Ecto neural progenitor cell (in vitro differentiated cells): ENCODE measurements at regions not wholly inside any gene's neighbourhood (a gene's known extent, or its start where the extent isn't known, plus 50 kb on each side); places are given as distances from the start of the nearest gene placed in this dataset.

Source experiments
- DNase-seq: peaks from one replicate; pipeline ENCODE4 v3.0.0-alpha.2; 2018; ENCODE audit warnings: low spot score

- DNase-seq: no peak
Measured at GRCh38 chr9:80369641-80370040, 797.9 kb downstream of the TLE4 start.

DNA sequence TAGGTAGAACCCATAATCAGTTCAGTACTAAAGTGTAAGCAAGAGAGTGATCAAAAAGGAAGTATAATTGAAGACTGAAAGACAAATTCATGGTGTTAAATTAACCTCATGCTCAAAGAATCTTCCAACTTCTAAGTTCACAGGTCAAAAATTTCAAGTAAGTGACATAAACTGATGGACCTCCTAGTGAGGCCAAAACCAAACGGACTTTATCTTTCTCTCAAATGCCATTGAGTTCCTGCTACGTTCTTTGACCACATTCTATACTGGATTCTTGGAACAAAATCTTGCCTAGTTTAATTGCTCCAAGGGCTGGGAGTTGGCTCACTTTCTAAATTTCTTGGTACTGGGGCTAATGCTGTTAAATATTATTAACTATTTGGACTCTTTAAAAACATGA, 794.9 kb downstream of the TLE4 start:
- no peak for DNase-seq

DNA sequence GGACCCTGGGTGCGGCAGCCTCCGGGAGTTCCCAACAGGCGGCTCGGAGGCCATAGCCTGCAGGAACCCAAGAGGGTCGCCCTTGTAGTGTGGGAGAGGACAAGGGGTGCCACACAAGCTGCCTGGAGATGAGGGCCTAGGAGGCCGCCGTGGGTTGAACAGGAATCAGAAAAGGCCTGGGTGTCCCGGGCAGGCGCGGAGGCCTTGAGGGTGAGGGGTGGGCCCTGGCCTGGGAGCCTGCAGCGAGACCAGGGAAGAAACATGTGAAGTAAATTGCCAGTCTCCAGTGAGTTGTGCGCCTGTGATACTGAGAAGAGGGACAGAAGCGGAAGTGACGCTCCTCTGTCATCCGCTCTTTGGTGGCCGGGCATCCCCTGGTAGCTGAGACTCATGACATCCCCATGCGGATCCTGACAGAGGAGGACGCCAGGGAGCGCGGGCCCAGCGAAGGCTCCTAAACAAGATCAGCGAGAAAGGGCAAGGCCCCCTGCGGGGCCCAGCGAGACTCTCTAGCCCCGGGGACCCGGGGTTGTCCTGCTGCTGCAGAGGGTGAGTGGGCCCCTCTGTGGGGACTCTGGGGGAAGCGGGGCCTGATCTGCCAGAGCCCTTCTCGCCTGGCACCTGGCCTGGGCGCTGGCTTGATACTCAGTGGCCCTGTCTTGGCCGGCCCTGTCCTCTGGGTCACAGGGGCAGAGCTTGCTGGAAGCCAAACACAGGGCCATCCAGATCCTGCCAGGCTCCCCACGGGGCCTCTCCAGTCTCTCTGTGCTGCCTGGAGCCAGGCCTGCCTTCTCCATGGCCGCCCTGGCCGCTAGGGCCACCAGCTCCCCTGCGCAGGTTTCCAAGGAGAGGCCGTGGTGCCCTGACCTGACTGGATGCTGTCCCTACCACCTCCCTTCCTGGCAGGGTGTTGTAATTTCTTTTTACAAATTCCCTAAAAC, 788.4 kb downstream of the TLE4 start:
- no peak for DNase-seq

GRCh38 chr9:80359291-80359690, 787.5 kb downstream of the TLE4 start:
- DNase-seq: no peak

DNA sequence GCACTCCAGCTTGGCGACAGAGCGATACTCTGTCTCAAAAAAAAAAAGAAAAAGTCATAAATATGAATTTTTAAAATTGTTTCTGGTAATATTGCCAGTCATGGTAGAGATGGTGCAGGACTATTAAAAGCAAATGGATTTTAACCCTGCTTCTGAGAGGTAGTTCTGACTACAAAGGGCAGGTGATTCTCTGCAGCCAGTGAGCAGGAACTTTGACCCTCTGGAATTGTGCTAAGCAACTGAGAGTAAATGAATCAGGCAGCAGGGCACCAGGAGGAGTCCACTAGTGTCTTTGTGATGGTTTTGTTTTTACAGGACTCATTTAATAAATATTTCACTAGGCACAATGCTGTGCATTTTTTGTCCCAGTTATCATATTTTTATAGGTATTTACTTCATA, 781.2 kb downstream of the TLE4 start:
- DNase-seq: no peak

DNA sequence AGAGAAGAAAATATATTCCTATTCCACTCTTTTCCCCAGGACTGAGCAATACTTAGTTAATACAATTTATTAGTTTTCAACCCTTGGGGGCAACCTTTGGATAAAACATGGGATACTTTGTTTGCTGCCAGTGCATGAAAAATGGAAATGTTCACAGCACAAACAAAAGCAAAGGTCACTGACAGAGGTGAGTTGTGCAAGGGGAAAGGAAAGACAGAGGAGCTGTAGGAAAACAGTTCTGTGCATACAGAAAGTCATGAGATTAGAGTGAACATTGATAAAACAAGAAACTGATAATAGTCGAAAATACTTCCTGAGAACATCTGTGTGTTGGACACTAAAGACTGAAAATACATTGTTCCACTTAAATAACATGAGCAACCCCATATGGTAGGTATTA, 779.8 kb downstream of the TLE4 start:
- DNase-seq: no peak

DNA sequence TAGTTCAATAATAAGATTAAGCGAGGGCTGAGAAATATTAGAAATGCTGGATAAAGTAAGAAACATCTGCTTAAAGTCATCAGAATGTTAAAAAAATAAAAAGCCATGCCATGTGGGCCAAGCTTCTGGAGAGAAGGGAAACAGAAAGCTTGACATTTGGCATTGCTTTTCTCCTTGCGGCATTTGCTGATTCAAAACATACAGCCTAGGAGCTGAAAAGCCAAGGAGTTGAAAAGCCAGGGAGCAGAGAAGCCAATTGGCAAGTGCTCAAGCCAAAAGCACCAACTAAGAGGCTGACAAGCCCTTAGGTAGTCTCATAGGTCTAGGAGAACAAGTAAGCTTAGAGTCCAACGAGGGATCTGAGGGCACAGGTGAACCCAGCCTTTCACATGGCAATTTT, 754.3 kb downstream of the TLE4 start:
- DNase-seq: no peak

GRCh38 chr9:80320916-80321315, 749.2 kb downstream of the TLE4 start:
- no peak for DNase-seq

DNA sequence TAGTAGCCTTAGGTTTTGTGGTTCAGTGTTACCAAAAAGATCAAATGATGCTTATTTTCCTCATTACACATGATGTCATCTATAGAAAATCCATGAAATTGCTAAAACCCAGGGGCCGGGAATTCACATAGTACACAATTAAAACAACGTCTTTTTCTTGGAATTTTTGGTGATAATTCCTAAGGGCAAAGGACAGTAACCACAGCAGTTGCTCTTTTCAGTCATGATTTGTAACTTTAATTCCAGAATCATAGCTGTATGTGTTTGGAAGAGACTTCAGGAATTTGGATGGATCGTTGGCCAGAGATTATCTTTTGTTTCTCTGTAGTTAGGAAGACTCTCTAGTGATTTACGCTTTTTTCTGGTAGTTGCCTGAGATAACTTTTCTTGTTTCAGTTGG, 748.7 kb downstream of the TLE4 start:
- no peak for DNase-seq

GRCh38 chr9:80305136-80305535, 733.4 kb downstream of the TLE4 start:
- no peak for DNase-seq

DNA sequence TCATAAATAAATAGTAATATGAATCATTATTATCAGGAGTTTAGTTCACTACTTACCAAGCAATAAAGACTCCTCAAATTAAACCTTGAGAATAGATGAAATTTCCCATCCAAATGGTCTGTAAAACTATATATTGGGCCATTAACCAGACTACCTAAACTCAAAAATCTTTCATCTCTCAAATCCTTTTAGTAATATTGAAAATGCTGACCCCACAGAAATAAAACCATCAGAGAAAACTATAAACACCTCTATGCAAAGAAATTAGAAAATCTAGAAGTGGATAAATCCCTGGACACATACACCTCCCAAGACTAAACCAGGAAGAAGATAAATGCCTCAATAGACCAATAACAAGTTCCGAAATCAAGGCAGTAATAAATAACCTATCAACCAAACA, 723.2 kb downstream of the TLE4 start:
- no peak for DNase-seq

- DNase-seq: no peak
Measured at GRCh38 chr9:80294318-80294717, 722.6 kb downstream of the TLE4 start.

DNA sequence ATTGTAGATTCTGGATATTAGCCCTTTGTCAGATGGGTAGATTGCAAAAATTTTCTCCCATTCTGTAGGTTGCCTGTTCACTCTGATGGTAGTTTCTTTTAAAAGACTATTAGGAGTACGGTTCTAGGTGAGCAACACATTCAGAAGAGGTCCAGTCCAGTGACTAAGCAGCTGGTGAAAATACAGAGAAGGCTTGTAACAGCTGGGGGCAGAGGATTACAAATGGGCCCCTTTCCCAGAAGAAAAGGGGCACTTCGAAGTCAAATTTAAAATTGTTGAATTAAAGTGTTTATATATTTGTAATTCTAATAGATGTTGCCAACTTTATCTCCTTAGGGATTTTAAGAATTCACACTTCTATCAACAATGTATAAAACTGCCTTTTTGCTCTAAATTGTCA, 720.5 kb downstream of the TLE4 start:
- DNase-seq: no peak

- no peak for DNase-seq
Measured at GRCh38 chr9:80285326-80285725, 713.6 kb downstream of the TLE4 start.

GRCh38 chr9:80282766-80283165, 711.0 kb downstream of the TLE4 start:
- DNase-seq: no peak

DNA sequence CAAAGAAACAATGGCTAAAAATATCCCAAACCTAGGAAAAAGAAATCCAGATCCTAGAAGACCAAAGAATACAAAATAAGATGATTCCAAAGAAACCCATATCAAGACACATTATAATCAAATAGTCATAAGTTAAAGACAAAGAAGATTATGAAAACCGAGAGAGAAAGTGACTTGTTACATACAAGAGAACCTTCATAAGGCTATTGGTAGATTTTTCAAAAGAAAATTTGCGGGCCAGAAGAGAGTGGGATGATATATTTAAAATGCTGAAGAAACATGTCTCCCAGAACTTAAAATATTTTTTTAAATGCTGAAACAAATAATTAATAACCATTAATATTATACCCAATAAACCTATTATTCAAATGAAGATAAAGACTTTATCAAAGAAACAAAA, 687.3 kb downstream of the TLE4 start:
- DNase-seq: no peak

DNA sequence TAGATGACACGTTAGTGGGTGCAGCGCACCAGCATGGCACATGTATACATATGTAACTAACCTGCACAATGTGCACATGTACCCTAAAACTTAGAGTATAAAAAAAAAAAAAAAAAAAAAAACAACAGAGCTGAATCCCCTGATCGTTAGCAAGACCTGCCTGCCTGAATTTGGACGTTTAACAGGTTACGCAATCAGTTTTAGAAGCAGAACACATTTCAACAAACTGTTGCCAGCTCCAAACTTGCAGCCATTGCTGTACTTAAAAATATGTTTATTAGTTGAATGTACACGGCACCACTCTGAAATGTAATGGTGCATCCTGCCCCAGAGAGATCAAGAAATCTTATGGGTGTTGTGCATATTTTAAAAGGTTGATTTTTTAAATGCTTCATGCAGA, 680.0 kb downstream of the TLE4 start:
- no peak for DNase-seq

DNA sequence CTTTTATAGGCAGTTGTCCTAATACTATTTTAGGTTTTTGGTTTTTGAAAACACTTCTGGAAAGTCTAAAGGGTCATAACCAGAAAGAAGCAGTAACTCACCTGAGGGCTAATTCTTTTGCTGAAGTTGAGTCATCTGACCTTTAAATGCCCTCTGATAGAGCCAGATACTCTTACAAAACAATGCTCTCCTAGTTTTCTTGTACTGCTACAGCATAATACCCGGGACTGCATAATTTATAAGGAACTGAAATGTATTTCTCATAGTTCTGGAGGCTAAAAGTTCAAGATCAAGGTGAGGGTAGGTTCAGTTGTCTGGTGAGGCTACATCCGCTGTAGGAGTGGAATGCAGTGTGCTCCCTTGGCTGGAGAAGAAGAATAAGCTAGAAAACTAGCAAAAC, 670.3 kb downstream of the TLE4 start:
- no peak for DNase-seq

GRCh38 chr9:80235752-80236151, 664.0 kb downstream of the TLE4 start:
- no peak for DNase-seq

DNA sequence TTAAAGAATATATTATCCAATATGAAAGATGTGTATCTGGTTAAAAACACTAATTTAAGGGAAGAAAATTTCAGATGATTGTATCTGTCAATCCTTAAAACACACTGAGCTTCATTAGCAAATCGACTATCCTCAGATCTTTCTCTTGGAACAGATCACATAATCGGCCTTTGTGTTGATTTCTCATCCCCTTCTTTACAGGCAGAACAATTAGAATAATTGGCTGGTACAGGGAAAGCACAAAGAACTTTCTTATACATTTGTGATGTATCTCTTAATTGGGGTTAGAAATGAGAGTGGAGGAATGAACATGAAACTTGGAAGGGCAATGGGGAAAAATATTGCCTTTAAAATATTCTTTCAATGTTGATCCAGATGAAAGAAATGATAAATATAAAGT, 662.1 kb downstream of the TLE4 start:
- DNase-seq: no peak

- DNase-seq: no peak
Measured at GRCh38 chr9:80233102-80233843, 661.5 kb downstream of the TLE4 start.

DNA sequence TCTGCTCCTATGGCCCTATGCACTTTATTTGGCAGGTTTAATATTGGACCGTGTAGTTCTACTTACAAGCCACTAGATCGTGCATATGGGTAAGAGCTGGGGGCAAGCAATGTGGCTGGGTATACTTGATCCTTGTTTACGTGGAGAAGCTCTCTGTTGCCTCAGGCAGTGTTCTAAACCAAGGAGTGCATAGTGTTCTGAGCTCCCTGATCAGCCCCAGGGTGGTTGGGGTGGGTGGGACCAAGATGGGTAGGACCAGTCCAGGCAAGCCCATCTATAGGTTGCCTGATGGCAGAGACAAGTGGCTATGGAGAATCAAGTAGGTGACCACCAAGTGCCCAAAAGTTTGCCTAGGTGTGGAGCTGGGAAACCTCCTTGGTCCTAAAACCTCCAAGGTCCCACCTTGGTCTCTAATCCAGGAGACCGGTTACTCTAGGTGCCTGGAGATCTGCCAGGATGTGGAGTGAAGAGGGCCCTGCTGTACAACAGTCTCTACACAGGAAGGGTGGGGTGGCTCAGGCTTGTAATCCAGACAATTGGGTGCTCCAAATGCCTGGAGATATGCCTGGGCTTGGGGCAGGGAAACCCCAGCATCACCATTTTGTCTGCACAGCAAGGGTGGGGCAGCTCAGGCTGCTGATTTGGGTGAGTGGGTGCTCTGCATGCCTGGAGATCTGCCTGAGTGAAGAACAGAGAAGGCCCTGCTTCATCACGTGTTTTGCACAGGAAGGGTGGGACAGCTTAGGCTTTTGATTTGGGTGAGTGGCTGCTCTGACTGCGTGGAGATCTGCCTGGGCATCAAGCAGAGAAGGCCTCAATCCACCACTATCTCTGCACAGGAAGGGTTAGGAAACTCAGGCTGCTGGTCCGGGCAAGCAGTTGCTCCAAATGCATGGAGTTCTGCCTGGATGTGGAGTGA, 659.8 kb downstream of the TLE4 start:
- no peak for DNase-seq
